NCI-H1092 treated with DMSO at 0.1 percent for 48 hours (cell line): ENCODE measurements at regions not wholly inside any gene's neighbourhood (a gene's known extent, or its start where the extent isn't known, plus 50 kb on each side); places are given as distances from the start of the nearest gene placed in this dataset.
"Not testable (repeated sequence)": the region's sequence is repeated elsewhere in the genome, so short reads cannot be mapped to it uniquely, and the experiment has no call there.

Source experiments
- DNase-seq: peaks from one replicate; lab custom pipeline; 2025; lab: John Stamatoyannopoulos, UW

DNA sequence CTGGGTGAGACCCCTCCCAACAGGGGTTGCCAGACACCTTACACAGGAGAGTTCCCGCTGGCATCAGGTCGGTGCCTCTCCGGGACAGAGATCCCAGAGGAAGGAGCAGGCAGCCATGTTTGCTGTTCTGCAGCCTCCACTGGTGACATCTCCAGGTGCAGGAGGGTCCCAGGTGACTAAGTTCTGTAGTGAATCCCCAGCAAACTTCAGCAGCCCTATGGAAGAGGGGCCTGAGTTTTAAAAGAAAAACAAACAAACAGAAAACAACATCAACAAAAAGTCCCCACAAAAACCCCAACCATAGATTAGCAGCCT is 515.1 kb downstream of the FRK start:
- DNase-seq, result no peak

DNA sequence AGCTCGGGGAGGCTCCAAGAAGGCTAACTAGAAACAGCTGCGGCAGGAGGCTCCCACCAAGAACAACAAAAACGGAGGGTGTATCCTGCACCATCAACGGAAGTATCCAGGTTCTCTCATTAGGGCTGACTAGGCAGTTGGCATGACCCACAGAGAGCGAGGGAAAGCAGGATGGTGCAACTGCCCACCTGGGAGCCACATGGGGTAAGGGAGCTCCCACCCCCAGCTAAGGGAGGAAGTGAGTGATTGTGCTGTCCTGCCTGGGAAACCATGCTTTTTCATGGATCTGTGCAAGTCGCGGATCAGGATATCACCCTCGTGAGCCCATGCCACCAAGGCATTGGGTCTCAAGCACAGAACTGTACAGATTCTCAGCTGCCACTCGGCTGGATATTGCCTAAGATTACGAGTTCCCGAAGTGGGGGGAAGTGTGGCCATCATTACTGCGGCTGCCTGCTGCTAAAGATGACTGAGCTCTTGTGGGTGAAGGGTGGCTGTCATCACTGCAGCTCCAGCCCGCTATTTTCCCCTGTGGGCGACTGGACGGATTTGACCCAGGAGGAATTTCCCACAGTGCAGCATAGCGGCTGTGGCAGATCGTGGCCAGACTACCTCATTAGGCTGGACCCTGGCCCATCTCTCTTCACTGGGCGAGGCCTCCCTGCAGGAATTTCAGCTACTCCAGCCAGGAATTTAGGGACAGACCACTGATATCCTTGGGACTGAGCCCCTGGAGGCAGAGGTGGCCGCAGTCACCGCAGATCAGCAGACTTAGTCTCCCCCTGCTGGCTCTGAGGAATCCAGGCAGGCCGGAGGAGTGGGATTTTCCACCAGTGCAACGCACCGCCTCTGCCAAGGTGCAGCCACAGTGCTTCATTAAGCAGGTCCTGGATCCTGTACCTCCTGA is 515.7 kb downstream of the FRK start:
- no peak for DNase-seq

DNA sequence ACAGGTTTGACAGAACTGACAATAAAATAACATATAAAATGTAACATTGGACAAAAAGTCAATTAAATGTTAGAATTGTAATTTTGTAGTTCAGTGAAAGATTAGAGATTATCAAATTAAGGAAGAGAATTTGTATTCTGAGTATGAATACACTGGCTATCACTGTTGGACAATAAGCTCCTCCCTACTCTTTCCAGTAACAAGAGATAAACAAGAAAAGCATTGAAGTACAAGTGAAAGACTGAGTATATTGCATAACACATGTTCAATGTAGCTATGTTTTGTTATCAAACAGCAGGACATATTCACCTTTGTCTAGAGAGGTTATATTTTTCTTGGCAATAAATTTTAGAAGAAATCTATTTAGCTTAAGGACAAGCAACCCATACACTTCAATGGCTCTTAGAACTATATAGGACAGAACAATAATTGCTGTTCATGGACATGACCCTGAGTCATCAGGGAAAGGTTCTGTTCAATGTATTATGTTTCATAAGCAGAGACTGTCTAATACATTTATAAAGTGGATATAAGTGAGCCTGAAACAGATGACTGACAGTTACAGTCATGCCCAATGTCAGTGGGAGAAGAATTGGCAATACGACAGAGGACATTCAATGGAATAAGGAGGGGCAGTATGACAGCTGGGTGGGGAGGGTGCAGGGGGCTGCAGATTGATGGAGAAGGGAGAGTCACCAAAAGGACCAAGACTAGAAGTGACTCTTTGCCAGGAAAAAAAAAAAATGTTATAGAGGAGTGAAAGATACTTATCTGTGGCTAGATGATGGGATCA is 520.4 kb downstream of the FRK start:
- no peak for DNase-seq

DNA sequence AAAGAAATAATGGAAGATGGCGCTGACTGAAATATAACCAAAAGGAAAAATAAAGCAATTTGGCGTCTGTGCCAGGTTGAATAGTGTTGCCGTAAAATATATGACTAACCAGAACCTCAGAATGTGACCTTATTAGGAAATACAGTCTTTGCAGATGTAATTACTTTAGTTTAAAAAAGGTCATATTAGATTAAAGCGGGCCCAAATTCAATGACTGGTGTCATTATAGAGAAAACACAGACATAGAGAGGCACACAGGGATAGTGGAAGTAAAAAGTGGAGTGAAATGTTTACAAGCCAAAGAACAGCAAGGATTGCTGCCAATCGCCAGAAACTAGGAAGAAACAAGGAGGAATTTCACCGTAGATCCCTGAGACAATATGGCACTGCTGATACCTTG is 521.2 kb downstream of the FRK start:
- DNase-seq, result no peak

DNA sequence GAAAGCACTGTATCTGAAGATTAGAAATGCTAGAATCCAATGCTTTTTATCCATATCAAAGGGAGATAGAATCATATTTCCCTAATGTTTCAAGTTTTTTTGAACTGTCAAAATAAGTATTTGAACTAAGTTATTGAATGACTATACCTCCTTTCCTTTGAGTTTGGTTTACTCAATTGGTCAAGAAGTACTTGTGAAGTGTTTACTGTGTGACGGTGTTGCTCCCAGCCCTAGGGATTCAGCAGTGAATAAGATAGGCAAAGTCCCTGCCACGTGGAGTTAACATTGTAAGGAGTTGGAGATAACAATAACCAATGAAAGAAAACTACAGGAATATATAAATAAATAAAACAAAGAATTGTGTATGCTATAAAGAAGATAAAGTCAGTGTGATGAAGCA is 535.9 kb downstream of the FRK start:
- no peak for DNase-seq

DNA sequence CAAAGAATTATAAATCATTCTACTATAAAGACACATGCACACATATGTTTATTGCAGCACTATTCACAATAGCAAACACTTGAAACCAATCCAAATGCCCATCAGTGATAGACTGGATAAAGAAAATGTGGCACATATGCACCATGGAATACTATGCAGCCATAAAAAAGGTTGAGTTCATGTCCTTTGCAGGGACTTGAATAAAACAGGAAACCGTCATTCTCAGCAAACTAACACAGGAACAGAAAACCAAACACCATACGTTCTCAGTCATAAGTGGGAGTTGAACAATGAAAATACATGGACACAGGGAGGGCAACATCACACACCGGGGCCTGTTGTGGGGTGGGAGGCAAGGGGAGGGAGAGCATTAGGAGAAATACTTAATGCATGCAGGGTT is 538.9 kb downstream of the FRK start:
- not testable (repeated sequence) for DNase-seq

DNA sequence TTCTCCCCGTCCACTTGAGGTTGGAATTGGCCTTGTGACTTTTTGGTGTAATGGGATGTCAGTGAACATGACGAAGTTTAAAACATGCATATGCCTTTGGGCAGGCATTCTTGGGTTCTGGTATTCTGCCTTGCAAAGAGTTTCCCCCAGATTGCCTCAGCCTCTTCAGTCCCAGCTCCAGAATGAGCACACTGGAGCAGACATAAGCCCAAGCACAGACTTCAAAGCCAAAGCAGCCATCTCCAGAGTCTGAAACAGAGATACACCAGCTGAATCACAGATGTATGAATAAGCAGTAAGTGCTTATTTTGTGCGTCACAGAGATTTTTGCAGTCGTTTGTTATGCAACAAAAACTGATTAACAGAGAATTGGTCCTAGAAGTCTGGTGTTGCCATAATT is 546.0 kb downstream of the FRK start:
- DNase-seq, result no peak

DNA sequence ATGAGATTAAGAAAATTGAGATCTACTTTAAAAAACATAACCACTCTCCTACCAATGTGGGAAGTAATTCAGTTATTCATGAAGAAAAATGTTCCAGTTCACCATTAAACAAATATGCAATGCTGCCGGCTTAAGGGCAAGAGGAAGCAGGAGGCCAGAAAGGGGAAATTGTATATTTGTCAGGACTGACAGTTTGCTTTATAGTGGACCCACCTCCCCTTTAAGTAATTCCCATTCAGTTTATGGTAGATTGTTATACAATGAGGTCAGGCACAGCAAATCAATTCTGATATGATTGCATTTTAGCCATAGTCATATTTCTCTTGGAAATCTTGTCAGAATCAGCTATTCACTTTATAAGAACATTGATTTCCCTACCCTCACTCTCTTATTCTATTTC is 547.8 kb downstream of the FRK start:
- DNase-seq, result no peak

DNA sequence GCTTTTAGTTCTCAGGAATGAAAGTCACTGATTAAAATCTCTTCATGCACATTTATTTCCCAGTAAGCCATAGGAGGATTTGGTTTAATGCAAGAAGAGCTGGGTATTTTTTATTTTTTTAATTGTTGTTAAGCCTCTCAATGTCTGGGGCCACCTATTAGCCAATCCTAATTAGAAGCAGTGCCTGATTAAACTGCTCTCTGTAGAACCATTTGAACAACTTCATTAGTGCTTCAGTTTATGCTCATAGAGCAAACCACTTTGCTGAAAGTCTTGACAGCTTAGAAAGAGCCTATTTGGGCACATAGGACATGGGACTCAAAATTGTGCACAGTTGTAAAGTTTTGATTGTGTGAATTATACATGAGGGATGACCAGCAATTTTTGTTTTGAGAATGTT is 548.9 kb downstream of the FRK start:
- no peak for DNase-seq

DNA sequence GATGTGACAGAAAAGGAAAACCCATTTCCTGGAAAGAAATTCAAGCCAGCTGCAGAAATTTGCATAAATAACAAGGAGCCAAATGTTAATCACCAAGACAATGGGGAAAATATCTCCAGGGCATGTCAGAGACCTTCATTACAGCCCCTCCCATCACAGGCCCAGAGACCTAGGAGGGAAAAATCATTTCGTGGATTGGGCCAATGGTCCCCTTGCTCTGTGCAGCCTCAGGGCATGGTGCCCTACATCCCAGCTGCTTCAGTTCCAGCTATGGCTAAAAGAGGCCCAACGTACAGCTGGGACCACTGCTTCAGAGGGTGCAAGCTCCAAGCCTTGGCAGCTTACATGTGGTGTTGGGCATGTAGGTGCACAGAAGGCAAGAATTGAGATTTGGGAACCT is 558.3 kb downstream of the FRK start:
- DNase-seq, result not testable (repeated sequence)

DNA sequence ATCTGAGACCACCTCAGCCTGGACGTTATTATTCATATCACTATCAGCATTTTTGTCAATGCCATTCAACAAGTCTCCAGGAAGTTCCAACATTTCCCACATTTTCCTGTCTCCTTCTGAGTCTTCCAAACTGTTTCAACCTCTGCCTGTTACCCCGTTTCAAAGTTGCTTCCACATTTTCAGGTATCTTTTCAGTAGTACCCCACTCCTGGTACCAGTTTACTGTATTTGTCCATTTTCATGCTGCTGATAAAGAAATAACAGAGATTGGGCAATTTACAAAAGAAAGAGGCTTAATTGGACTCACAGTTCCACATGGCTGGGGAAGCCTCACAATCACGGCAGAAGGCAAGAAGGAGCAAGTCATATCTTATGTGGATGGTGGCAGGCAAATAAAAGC is 565.5 kb downstream of the FRK start:
- no peak for DNase-seq

DNA sequence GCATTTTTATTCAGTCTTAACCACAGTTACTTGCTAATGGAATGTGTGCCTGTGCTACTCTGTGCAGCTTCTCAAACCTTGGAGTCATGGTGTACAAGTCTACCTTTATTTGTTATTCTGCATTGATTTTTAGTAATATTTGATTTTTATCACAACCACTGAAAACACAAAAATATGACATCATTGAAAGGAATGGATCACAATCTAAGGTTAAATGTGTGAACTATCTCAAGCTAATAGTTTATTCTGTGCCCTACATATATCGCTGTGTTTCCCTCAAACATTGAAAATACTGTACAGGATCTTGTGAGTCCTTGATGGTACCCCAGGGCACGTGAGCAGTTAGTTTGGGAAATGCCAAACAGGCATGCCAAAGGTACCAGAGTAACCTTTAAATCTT is 573.4 kb downstream of the FRK start:
- no peak for DNase-seq

DNA sequence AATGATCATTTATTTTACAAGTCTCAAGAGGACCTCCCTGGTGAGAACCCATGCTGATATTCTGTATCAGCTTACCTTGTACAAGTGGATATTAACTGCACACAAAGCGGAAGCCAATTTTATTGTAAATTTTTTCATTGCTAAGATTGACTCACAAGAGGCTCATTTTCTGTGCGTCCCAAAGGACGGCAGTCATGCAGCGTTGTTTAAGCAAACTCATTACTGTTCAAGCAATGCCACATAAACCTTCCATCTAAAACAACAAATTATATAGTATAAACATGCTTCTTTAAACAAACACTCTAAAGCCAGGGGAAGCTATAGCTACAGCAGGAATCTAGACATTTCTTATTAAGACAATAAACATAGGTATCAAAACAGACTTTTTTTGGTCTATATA is 575.3 kb downstream of the FRK start:
- DNase-seq, result peak; percentile 53

DNA sequence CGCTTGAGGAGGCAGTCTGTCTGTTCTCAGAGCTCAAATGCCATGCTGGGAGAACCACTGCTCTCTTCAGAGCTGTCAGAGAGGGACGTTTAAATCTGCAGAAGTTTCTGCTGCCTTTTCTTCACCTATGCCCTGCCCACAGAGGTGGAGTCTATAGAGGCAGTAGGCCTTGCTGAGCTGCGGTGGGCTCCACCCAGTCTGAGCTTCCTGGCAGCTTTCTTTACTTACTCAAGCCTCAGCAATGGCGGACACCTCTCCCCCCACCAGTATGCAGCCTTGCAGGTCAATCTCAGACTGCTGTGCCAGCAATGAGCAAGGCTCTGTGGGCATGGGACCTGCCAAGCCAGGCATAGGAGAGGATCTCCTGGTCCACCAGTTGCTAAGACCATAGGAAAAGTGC is 580.1 kb downstream of the FRK start:
- DNase-seq, result not testable (repeated sequence)

DNA sequence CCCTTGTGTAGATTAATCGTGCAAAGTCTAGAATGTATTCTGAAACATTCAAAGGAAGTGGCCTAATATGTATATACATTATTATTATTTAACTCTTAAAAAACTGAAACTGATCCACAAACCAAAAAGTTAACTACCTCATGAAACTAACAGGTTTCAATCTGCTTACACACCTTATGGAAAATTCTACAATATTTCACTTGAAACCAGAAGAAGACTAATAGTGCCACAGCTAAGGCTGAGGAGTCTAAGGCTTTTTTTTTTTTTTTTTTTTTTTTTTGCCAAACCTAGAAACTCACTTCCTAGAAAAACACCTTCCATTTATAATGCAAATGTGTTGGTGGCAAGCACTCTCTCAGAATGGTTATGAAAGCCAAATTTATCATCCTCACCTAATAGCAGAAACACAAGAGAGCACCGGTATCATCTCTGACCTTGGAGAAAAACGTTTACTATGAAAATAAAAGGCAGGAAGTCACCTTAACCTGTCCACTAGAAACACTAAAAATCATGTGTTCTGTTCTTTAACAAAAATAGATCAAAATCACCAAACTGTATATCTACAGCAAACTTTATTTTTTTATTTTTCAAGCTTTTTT is 586.1 kb downstream of the FRK start:
- DNase-seq, result no peak

DNA sequence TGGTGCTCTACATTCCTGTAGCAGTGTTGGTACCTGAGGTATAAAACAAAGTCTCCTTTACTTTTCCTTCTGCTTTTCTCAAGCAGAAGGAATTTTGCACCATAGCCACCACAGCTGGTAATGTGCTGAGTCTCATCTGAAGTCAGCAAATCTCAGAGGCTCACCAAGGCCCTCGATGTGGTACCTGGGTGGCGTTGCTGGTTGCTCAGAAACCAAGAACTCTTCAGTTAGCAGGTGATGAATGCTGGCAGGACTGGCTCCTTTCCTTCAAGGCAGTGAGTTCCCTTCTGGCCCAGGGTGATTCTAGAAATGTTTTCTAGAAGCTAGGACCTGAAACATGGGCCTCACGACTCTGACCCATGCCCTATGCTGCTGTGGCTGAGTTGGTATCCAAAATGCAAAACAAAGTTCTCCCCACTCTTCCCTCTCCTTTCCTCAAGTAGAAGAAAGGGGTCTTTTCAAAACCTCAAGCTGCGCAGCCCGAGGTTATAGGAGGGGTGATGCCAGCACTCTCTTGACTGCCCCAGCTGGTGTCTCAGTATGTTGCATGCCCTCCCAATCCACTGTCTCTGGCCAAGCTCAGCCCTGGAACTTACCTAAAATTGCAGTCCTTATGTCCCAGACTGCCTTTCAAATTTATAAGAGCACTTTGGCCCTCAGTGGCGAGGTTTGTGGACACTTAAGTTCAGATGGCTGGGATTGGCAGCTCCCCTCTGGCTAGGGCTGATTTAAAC is 592.3 kb downstream of the FRK start:
- DNase-seq, result no peak

DNA sequence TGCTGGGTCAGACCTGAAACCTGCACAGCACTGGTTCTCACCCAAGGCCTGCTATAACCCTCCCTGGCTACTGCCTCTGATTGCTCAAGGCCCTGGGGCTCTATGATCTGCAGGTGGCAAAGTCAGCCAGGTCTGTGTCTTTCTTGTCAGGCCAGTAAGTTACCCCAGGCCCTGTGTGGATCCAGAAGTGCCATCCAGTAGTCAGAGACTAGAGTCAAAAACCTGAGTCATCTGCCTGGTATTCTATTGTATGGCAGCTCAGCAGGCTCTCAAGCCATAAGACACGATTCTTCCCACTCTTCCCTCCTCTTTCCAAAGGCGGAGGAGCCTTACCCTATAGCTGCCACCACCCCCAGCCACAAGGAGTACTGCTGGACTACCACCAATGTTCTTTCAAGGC is 593.0 kb downstream of the FRK start:
- DNase-seq, result no peak

DNA sequence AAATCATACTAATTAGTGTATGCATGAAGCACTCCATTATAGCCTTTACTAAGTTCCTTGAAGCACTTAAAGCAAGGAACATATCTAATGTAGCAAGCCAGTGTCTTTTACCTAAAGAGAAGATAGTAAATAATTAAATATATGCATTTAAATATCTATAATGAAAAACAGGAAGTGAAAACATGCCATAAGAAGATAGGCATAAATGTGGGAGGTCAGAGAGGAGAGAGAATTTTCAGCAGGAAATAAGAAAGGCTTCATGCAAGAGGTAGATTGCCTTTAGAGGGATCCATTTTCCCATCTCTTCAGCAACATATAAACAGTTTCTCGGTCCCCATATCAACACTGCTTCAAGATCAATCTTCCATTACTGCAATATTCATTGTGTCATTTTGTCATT is 599.8 kb downstream of the FRK start:
- DNase-seq, result no peak

DNA sequence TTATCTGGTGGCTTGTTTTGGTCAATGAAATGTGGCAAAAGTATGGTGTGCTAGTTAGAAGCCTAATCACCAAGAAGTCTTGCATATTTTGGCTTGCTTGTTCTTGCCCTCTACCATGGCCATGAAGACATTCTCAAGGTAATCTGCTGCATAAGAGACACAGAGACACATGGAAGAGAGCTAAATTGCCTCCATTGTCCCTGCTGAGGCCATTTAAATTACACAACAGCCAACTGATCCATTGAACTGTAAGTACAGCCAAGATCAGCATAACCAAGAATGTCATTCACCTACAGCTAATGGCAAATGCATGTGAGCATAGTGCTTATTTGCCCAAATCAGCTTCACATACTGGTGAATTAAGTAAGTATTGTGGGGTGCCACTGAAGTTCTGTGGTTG is 603.8 kb downstream of the FRK start:
- no peak for DNase-seq

DNA sequence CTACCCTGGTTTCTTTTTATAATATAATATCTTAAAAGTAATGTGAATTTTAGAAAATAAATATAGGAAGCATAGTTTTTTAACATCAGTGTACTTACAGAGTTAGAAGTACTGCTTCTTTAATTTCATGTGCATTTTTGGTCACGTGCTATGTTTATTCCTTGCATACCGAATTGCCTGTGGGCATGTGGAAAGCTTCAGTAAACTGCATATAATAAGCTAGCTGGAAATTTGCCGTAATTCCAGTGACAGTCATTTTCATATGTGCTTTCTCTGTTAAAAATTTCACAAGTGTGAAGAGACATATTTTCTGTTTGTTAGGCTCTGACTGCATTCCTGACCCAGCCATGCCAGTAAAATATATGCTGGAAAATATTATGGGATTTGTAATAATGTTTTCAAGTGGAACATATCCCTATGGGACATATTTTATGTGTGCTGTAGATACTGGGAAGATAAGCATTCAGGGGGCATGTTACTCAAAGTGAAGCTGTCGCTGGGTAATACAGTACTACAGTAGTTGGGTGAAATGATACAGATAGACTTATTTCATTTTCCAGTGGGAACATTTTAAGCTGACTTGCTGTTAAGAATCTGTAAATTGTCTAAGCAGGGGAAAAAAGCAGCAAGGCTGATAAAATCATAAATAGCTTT is 616.7 kb downstream of the FRK start:
- DNase-seq, result no peak

DNA sequence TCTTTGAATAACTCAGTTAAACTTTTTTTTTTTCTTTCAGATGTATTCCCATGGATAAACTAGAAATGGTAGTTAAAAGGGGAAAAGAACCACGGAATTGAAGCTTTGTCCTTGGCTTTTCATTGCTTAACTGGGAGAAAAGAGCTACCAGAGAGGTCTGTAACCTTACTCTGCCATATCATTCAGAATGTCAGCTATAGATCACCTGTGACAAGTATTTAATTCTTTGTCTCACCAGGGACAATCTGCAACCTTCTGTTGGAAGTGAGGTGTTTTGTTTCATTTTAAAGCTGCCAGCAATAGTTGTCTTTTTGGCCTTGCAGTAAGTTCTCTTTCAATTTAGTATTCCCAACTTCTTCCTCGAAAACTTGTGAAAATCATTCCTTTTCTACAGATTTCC is 618.4 kb downstream of the FRK start:
- no peak for DNase-seq

DNA sequence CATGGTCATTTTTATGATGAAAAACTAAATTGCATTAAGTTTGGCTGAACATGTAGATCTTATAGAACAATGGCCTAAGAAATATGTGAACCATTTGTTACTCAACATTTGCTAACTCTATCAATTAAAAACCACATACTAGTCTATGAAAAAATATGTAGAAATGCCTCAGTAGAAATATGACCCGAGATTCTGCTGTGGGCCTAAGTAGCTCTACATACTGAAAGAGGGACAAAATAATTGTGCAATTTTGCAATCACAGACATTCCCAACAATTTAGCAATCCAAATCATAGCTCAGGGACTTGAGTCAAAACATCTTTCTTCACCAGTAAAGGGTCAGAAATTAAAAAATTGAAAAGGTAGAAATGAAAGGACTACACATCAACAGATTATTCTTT is 619.0 kb downstream of the FRK start:
- DNase-seq, result no peak
